ENCODE measurements at regions not wholly inside any gene's neighbourhood (a gene's known extent, or its start where the extent isn't known, plus 50 kb on each side); places are given as distances from the start of the nearest gene placed in this dataset.

GRCh38 chr13:73599232-73600128, 534.7 kb downstream of the KLF12 start:
- DNase-seq: no peak

GRCh38 chr13:73598020-73598712, 536.0 kb downstream of the KLF12 start:
- no peak for DNase-seq

- DNase-seq: no peak
These were observed 537.6 kb downstream of the KLF5 start for GRCh38 chr13:73596382-73596781.

- DNase-seq: no peak
These were observed 534.5 kb downstream of the KLF5 start for GRCh38 chr13:73593199-73593765.

- no peak for DNase-seq
These were observed 533.1 kb downstream of the KLF5 start for GRCh38 chr13:73591861-73592260.

- no peak for DNase-seq
These were observed 532.0 kb downstream of the KLF5 start for GRCh38 chr13:73590795-73591194.

GRCh38 chr13:73585236-73585635, 526.4 kb downstream of the KLF5 start:
- no peak for DNase-seq

GRCh38 chr13:73583331-73583730, 524.5 kb downstream of the KLF5 start:
- DNase-seq: no peak

GRCh38 chr13:73580513-73581267, 521.9 kb downstream of the KLF5 start:
- no peak for DNase-seq

- no peak for DNase-seq
These were observed 520.9 kb downstream of the KLF5 start for GRCh38 chr13:73579574-73580274.

- DNase-seq: no peak
These were observed 519.6 kb downstream of the KLF5 start for GRCh38 chr13:73578251-73578875.

- DNase-seq: no peak
These were observed 517.5 kb downstream of the KLF5 start for GRCh38 chr13:73576291-73576690.

- DNase-seq: no peak
These were observed 514.0 kb downstream of the KLF5 start for GRCh38 chr13:73572824-73573223.

GRCh38 chr13:73571376-73571775, 512.6 kb downstream of the KLF5 start:
- no peak for DNase-seq

- no peak for DNase-seq
These were observed 498.1 kb downstream of the KLF5 start for GRCh38 chr13:73556902-73557301.

- DNase-seq: no peak
These were observed 497.3 kb downstream of the KLF5 start for GRCh38 chr13:73556128-73556527.

- no peak for DNase-seq
These were observed 492.9 kb downstream of the KLF5 start for GRCh38 chr13:73551736-73552135.

GRCh38 chr13:73549717-73550116, 490.9 kb downstream of the KLF5 start:
- no peak for DNase-seq

GRCh38 chr13:73548449-73548848, 489.6 kb downstream of the KLF5 start:
- DNase-seq: no peak

GRCh38 chr13:73547239-73547638, 488.4 kb downstream of the KLF5 start:
- no peak for DNase-seq

GRCh38 chr13:73544175-73544574, 485.4 kb downstream of the KLF5 start:
- no peak for DNase-seq

GRCh38 chr13:73542446-73542845, 483.6 kb downstream of the KLF5 start:
- DNase-seq: no peak

Measured in NCI-H1694 (cell line).